Neural progenitor cell (in vitro differentiated cells): ENCODE measurements at regions not wholly inside any gene's neighbourhood (a gene's known extent, or its start where the extent isn't known, plus 50 kb on each side); places are given as distances from the start of the nearest gene placed in this dataset.

Source experiments
- EZH2phosphoT487 ChIP-seq: fragments of 200-600 bp; sonication (generic); IDR thresholded peaks from 2 replicates; pipeline ENCODE4 v1.6.1; 2017; ENCODE audit warnings: antibody characterized with exemption
- TF ChIP-seq, protein P1 (sequence below): fragments of 200-600 bp; sonication (generic); IDR thresholded peaks from 2 replicates; pipeline ENCODE4 v1.5.1; 2017; ENCODE audit warnings: antibody characterized with exemption, mild to moderate bottlenecking

- TF ChIP-seq, protein P1, sequence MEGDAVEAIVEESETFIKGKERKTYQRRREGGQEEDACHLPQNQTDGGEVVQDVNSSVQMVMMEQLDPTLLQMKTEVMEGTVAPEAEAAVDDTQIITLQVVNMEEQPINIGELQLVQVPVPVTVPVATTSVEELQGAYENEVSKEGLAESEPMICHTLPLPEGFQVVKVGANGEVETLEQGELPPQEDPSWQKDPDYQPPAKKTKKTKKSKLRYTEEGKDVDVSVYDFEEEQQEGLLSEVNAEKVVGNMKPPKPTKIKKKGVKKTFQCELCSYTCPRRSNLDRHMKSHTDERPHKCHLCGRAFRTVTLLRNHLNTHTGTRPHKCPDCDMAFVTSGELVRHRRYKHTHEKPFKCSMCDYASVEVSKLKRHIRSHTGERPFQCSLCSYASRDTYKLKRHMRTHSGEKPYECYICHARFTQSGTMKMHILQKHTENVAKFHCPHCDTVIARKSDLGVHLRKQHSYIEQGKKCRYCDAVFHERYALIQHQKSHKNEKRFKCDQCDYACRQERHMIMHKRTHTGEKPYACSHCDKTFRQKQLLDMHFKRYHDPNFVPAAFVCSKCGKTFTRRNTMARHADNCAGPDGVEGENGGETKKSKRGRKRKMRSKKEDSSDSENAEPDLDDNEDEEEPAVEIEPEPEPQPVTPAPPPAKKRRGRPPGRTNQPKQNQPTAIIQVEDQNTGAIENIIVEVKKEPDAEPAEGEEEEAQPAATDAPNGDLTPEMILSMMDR = no peak
- no peak for TF ChIP-seq EZH2phosphoT487
Measured at GRCh38 chr6:40011844-40012243, 77.6 kb upstream of the MOCS1 start.
